Eye (tissue), 1 donor: ENCODE measurements at regions not wholly inside any gene's neighbourhood (a gene's known extent, or its start where the extent isn't known, plus 50 kb on each side); places are given as distances from the start of the nearest gene placed in this dataset.

Experiments
- DNase-seq: peaks from one replicate; pipeline ENCODE4 v3.0.0-alpha.2; 2015

- no peak for DNase-seq
Observed at GRCh38 chr6:105787747-105788146, 298.4 kb upstream of the PRDM1 start.

GRCh38 chr6:105786890-105787655 is 299.1 kb upstream of the PRDM1 start:
- DNase-seq = no peak

GRCh38 chr6:105786449-105786848 is 299.7 kb upstream of the PRDM1 start:
- DNase-seq = no peak

GRCh38 chr6:105785066-105785811 is 300.9 kb upstream of the PRDM1 start:
- DNase-seq = no peak

- DNase-seq = no peak
Observed at GRCh38 chr6:105784179-105784578, 302.0 kb upstream of the PRDM1 start.

GRCh38 chr6:105783333-105783935 is 302.7 kb upstream of the PRDM1 start:
- DNase-seq = no peak

GRCh38 chr6:105781915-105782314 is 304.2 kb upstream of the PRDM1 start:
- DNase-seq = no peak

- no peak for DNase-seq
Observed at GRCh38 chr6:105781248-105781647, 304.9 kb upstream of the PRDM1 start.

- DNase-seq = no peak
Observed at GRCh38 chr6:105780146-105780860, 305.8 kb upstream of the PRDM1 start.

- peak; percentile 53 for DNase-seq
Observed at GRCh38 chr6:105779110-105779509, 307.0 kb upstream of the PRDM1 start.

GRCh38 chr6:105775095-105775494 is 311.0 kb upstream of the PRDM1 start:
- no peak for DNase-seq

- DNase-seq = no peak
Observed at GRCh38 chr6:105774247-105774646, 311.9 kb upstream of the PRDM1 start.

- no peak for DNase-seq
Observed at GRCh38 chr6:105771313-105771970, 314.7 kb upstream of the PRDM1 start.

- DNase-seq = no peak
Observed at GRCh38 chr6:105769987-105770386, 316.1 kb upstream of the PRDM1 start.

- DNase-seq = no peak
Observed at GRCh38 chr6:105769197-105769596, 316.9 kb upstream of the PRDM1 start.

GRCh38 chr6:105767541-105767940 is 318.6 kb upstream of the PRDM1 start:
- no peak for DNase-seq

GRCh38 chr6:105765239-105765638 is 320.9 kb upstream of the PRDM1 start:
- no peak for DNase-seq

- no peak for DNase-seq
Observed at GRCh38 chr6:105764315-105764714, 321.8 kb upstream of the PRDM1 start.

- DNase-seq = no peak
Observed at GRCh38 chr6:105763866-105764265, 322.3 kb upstream of the PRDM1 start.

- no peak for DNase-seq
Observed at GRCh38 chr6:105760746-105761145, 325.4 kb upstream of the PRDM1 start.

- DNase-seq = no peak
Observed at GRCh38 chr6:105759946-105760345, 326.2 kb upstream of the PRDM1 start.

- no peak for DNase-seq
Observed at GRCh38 chr6:105759015-105759414, 327.1 kb upstream of the PRDM1 start.
